ENCODE measurements at regions not wholly inside any gene's neighbourhood (a gene's known extent, or its start where the extent isn't known, plus 50 kb on each side); places are given as distances from the start of the nearest gene placed in this dataset.

GRCh38 chr12:131610891-131611290 lies 100.0 kb upstream of the SFSWAP start:
- H3K36me3 ChIP-seq (ENCODE audit: control insufficient read depth, insufficient read depth, low read length), result no peaks in the 10 kb centered on the region
- H3K9ac ChIP-seq (ENCODE audit: insufficient read depth in 1 of 2, low read depth in 2 of 2, low read length in 2 of 2), result no peak overlapping the region
- no peaks in the 10 kb centered on the region for H3K9me1 ChIP-seq (ENCODE audit: control insufficient read depth, insufficient read depth, low read length)
- no peak overlapping the region for H3K27ac ChIP-seq (ENCODE audit: extremely low read depth, low read depth, low read length)
- H4K20me1 ChIP-seq (replicated peaks; ENCODE audit: control insufficient read depth, insufficient read depth, low read length), result no peaks in the 10 kb centered on the region
- BruUV-seq (replicated peaks), result no TSS peak
- H3K27me3 ChIP-seq (ENCODE audit: control insufficient read depth in 2 of 2, insufficient read depth in 2 of 2, low read length in 2 of 2), result peaks cover 13 to 46% of the 10 kb centered on the region in 2 experiments; a peak in 4 of 5 replicates
- no peaks in the 10 kb centered on the region for H3K9me3 ChIP-seq (replicated peaks; ENCODE audit: control insufficient read depth, insufficient read depth, low read depth, low read length)
- ChIA-PET POLR2A (no interaction called here), CTCF (ENCODE audit: low intra/inter-chr PET ratio) (no interaction called here)
- no peak overlapping the region for H3K4me3 ChIP-seq
- intact Hi-C loops (cut with micrococcal nuclease), result no loop called here
- ATAC-seq, result no peak
- no peak for DNase-seq (ENCODE audit: extremely low read depth in 1 of 4, low spot score in 3 of 4)
- WGBS (ENCODE audit: insufficient coverage, low coverage, missing lambda C conversion rate), result 28% methylated on average over 8 of the region's 11 CpGs
- in situ Hi-C loops (cut with MboI), result no loop called here
- no peaks in the 10 kb centered on the region for H3K79me2 ChIP-seq (ENCODE audit: control insufficient read depth, insufficient read depth, low read length)
- H3K4me2 ChIP-seq (ENCODE audit: insufficient read depth, low read length), result no peak overlapping the region
- H2AFZ ChIP-seq (ENCODE audit: low read depth, low read length), result no peak overlapping the region
- TF ChIP-seq RAD21 (CRISPR knock-in tag; conservative IDR thresholded peaks at IDR 0.05 in 1 of 2, IDR thresholded peaks at IDR 0.05 in 1 of 2) (no peak), PURB (CRISPR knock-in tag; IDR thresholded peaks at IDR 0.05; ENCODE audit: low read depth) (no peak), NFE2L1 (tag; IDR thresholded peaks at IDR 0.05; ENCODE audit: borderline replicate concordance, low read depth) (no peak), NFATC3 (IDR thresholded peaks at IDR 0.05) (no peak)
- no peak for FAIRE-seq
- peaks cover 6 to 16% of the 10 kb centered on the region in 2 experiments; a peak in 3 of 5 replicates for H3K4me1 ChIP-seq (replicated peaks in 1 of 2; ENCODE audit: control insufficient read depth in 2 of 2, insufficient read depth in 2 of 2, low read length in 2 of 2)

GRCh38 chr12:131611416-131612091 lies 99.3 kb upstream of the SFSWAP start:
- BruUV-seq (replicated peaks), result no TSS peak

More at GRCh38 chr12:131611416-131612091, 99.3 kb upstream of the SFSWAP start:
- TF ChIP-seq TRIM28 (IDR thresholded peaks at IDR 0.05), result no peak
- no peak for TF ChIP-seq ZZZ3 (IDR thresholded peaks at IDR 0.05)
- no peak for TF ChIP-seq ZNF717 (CRISPR knock-in tag; IDR thresholded peaks at IDR 0.05)
- TF ChIP-seq POLR2G (IDR thresholded peaks at IDR 0.05; ENCODE audit: low read depth, low read length), result 0 out of 2 replicates have a peak, but pooled peaks have one; percentile 3
- Histone ChIP-seq H3K4me1 (replicated peaks in 1 of 2; ENCODE audit: control insufficient read depth in 2 of 2, insufficient read depth in 2 of 2, low read length in 2 of 2) (peaks cover 6 to 20% of the 10 kb centered on the region in 2 experiments; a peak in 4 of 5 replicates), H3K9me3 (replicated peaks; ENCODE audit: control insufficient read depth, insufficient read depth, low read depth, low read length) (no peaks in the 10 kb centered on the region), H4K20me1 (replicated peaks; ENCODE audit: control insufficient read depth, insufficient read depth, low read length) (no peaks in the 10 kb centered on the region), H3K27ac (ENCODE audit: extremely low read depth, low read depth, low read length) (no peak overlapping the region), H3K4me2 (ENCODE audit: insufficient read depth, low read length) (no peak overlapping the region), H3K9ac (ENCODE audit: insufficient read depth in 1 of 2, low read depth in 2 of 2, low read length in 2 of 2) (peak overlapping the region in 1 of 2 experiments; percentile 29; a peak in 1 of 4 replicates), H3K79me2 (ENCODE audit: control insufficient read depth, insufficient read depth, low read length) (no peaks in the 10 kb centered on the region), H3K27me3 (ENCODE audit: control insufficient read depth in 2 of 2, insufficient read depth in 2 of 2, low read length in 2 of 2) (peaks cover 19 to 53% of the 10 kb centered on the region in 2 experiments; a peak in 4 of 5 replicates), H2AFZ (ENCODE audit: low read depth, low read length) (no peak overlapping the region), H3K36me3 (ENCODE audit: control insufficient read depth, insufficient read depth, low read length) (no peaks in the 10 kb centered on the region), H3K9me1 (ENCODE audit: control insufficient read depth, insufficient read depth, low read length) (no peaks in the 10 kb centered on the region), H3K4me3 (no peak overlapping the region)
- FAIRE-seq (no peak), ATAC-seq (no peak), DNase-seq (ENCODE audit: extremely low read depth in 1 of 4, low spot score in 3 of 4) (no peak)
- WGBS (ENCODE audit: insufficient coverage, low coverage, missing lambda C conversion rate), result 25% methylated on average over 22 of the region's 22 CpGs
- in situ Hi-C loops (cut with MboI) (no loop called here), intact Hi-C loops (cut with micrococcal nuclease) (no loop called here)
- ChIA-PET POLR2A (no interaction called here), CTCF (ENCODE audit: low intra/inter-chr PET ratio) (no interaction called here)
